PC-9 (cell line): ENCODE measurements at regions not wholly inside any gene's neighbourhood (a gene's known extent, or its start where the extent isn't known, plus 50 kb on each side); places are given as distances from the start of the nearest gene placed in this dataset.

ENCODE experiments used
- BruUV-seq: library from RNA; stranded (reverse); fragments of 400-500 nt; replicated peaks from 2 replicates; lab custom pipeline; 2021; lab: Mats Ljungman, UMichigan
- CTCF ChIA-PET: fragments of 300-600 bp; sonication (Branson Sonifier 250); formaldehyde crosslinking; loops from one replicate; lab custom pipeline; 2022; ENCODE audit warnings: antibody characterized with exemption; lab: Charles Lee
- POLR2A ChIA-PET: fragments of 300-600 bp; sonication (Branson Sonifier 250); formaldehyde crosslinking; loops from one replicate; lab custom pipeline; 2022; ENCODE audit warnings: antibody characterized with exemption; ENCODE audit not compliant: unreplicated experiment; lab: Charles Lee
- DNase-seq, 2 experiments: peaks; one replicate each; pipeline versions ENCODE4 v3.0.0 to v3.0.0-alpha.2; 2015 to 2022; ENCODE audit warnings: mixed read lengths in 1 of 2
- H2AFZ ChIP-seq: fragments of 200-600 bp; sonication (generic); 2 replicates; pipeline ENCODE4 v1.8.1; 2017; ENCODE audit warnings: antibody characterized with exemption
- H3F3A ChIP-seq: fragments of 200-600 bp; sonication (generic); 2 replicates; pipeline ENCODE4 v1.8.1; 2017; ENCODE audit warnings: antibody characterized with exemption, mild to moderate bottlenecking, low read depth; ENCODE audit not compliant: insufficient read depth
- H3K27ac ChIP-seq: fragments of 200-600 bp; sonication (generic); 2 replicates; pipeline ENCODE4 v1.6.1; 2016; ENCODE audit warnings: mixed run types
- H3K27me3 ChIP-seq: fragments of 200-600 bp; sonication (generic); 2 replicates; pipeline ENCODE4 v1.6.1; 2016; ENCODE audit warnings: low read depth, mixed run types; ENCODE audit not compliant: insufficient read depth
- H3K36me3 ChIP-seq: fragments of 200-600 bp; sonication (generic); 2 replicates; pipeline ENCODE4 v1.6.1; 2016; ENCODE audit warnings: low read depth, mixed run types
- H3K4me1 ChIP-seq: fragments of 200-600 bp; sonication (generic); replicated peaks from 2 replicates; pipeline ENCODE4 v1.6.1; 2016; ENCODE audit warnings: mixed run types; ENCODE audit not compliant: insufficient read depth
- H3K4me2 ChIP-seq: fragments of 200-600 bp; sonication (generic); 2 replicates; pipeline ENCODE4 v1.6.1; 2017; ENCODE audit warnings: mixed run types
- H3K4me3 ChIP-seq: fragments of 200-600 bp; sonication (generic); 2 replicates; pipeline ENCODE4 v1.6.1; 2016; ENCODE audit warnings: mixed run types
- H3K79me2 ChIP-seq: fragments of 200-600 bp; sonication (generic); 2 replicates; pipeline ENCODE4 v1.6.1; 2017; ENCODE audit warnings: low read depth, mixed run types
- H3K9me2 ChIP-seq: fragments of 200-600 bp; sonication (generic); 2 replicates; pipeline ENCODE4 v1.8.1; 2017; ENCODE audit warnings: mild to moderate bottlenecking; ENCODE audit not compliant: insufficient read depth
- H3K9me3 ChIP-seq: fragments of 200-600 bp; sonication (generic); 2 replicates; pipeline ENCODE4 v1.8.1; 2016; ENCODE audit warnings: low read depth; ENCODE audit not compliant: insufficient read depth
- H4K20me1 ChIP-seq: fragments of 200-600 bp; sonication (generic); 2 replicates; pipeline ENCODE4 v1.8.1; 2017; ENCODE audit not compliant: insufficient read depth
- EZH2 ChIP-seq: fragments of 200-600 bp; sonication (generic); IDR thresholded peaks from 2 replicates; pipeline ENCODE4 v1.8.0; 2017; ENCODE audit warnings: antibody characterized with exemption, low read depth
- intact Hi-C: fragments of 100-400 bp; cut with micrococcal nuclease; formaldehyde crosslinking; loops from one replicate; pipeline ENCODE4 v1.10.0; 2022; ENCODE audit not compliant: unreplicated experiment
- TF ChIP-seq, protein P1 (sequence below): fragments of 200-600 bp; sonication (generic); conservative IDR thresholded peaks from 2 replicates; pipeline ENCODE4 v1.6.1; 2017; ENCODE audit warnings: mixed run types, antibody characterized with exemption, mild to moderate bottlenecking, moderate library complexity

DNA sequence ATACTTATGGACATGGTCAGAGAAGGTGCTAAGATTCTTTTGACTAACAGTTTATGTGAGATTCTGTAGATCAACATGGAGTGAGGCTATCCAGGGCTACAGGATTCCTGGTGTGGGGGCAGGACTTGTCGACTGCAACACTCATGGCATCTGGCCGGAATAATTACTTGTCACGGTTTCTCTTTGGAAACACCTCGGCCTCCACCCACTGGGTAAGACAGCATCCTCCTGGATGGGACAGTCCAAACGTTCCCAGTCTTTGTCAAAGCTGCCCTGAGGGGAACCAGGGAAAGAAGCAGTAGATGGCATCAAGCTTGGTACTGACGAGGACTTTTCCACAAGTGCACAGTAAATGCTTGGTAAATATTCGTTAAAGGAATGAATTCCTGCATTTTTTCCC lies 762.8 kb downstream of the BRD1 start:
- DNase-seq: no peak
- Histone ChIP-seq H3K4me2 (no peak overlapping the region), H3K79me2 (no peaks in the 10 kb centered on the region), H3F3A (no peaks in the 10 kb centered on the region), H4K20me1 (peaks cover 2% of the 10 kb centered on the region; the same call in 1 of the 2 replicates), H3K27me3 (peaks cover 95% of the 10 kb centered on the region), H2AFZ (no peak overlapping the region), H3K9me2 (no peaks in the 10 kb centered on the region), H3K9me3 (no peaks in the 10 kb centered on the region), H3K4me3 (no peak overlapping the region), H3K4me1 (no peaks in the 10 kb centered on the region), H3K27ac (no peak overlapping the region), H3K36me3 (no peaks in the 10 kb centered on the region)
- TF ChIP-seq EZH2: no peak
- TF ChIP-seq, protein P1, sequence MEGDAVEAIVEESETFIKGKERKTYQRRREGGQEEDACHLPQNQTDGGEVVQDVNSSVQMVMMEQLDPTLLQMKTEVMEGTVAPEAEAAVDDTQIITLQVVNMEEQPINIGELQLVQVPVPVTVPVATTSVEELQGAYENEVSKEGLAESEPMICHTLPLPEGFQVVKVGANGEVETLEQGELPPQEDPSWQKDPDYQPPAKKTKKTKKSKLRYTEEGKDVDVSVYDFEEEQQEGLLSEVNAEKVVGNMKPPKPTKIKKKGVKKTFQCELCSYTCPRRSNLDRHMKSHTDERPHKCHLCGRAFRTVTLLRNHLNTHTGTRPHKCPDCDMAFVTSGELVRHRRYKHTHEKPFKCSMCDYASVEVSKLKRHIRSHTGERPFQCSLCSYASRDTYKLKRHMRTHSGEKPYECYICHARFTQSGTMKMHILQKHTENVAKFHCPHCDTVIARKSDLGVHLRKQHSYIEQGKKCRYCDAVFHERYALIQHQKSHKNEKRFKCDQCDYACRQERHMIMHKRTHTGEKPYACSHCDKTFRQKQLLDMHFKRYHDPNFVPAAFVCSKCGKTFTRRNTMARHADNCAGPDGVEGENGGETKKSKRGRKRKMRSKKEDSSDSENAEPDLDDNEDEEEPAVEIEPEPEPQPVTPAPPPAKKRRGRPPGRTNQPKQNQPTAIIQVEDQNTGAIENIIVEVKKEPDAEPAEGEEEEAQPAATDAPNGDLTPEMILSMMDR: no peak
- POLR2A ChIA-PET: no interaction called here
- BruUV-seq: no TSS peak
- CTCF ChIA-PET: no interaction called here
- intact Hi-C loops: no loop called here

DNA sequence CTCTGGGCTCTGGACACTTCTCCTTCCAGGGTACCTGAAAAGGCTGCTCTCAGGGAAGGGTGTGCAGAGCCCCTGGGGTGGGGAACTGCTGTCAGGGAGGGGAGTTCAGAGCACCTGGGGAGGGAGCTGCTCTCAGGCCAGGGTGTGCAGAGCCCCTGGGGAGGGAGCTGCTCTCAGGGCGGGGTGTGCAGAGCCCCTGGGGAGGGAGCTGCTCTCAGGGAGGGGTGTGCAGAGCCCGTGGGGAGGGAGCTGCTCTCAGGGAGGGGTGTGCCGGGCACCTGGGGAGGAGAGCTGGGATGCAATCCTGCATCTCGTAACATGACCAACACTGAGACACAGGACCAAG lies 764.2 kb downstream of the BRD1 start:
- no TSS peak for BruUV-seq
- no peak overlapping the region for H3K27ac ChIP-seq
- TF ChIP-seq EZH2: no peak
- TF ChIP-seq, protein P1: no peak
- H3K4me1 ChIP-seq: no peaks in the 10 kb centered on the region
- H3K27me3 ChIP-seq: peaks cover 97% of the 10 kb centered on the region
- no peak overlapping the region for H3K4me2 ChIP-seq
- no peaks in the 10 kb centered on the region for H3K36me3 ChIP-seq
- no peak for DNase-seq
- no peak overlapping the region for H2AFZ ChIP-seq
- CTCF ChIA-PET: no interaction called here
- H3K9me3 ChIP-seq: no peaks in the 10 kb centered on the region
- H3F3A ChIP-seq: no peaks in the 10 kb centered on the region
- intact Hi-C loops: no loop called here
- no peaks in the 10 kb centered on the region for H3K79me2 ChIP-seq
- peaks cover 2% of the 10 kb centered on the region; the same call in 1 of the 2 replicates for H4K20me1 ChIP-seq
- no peaks in the 10 kb centered on the region for H3K9me2 ChIP-seq
- no peak overlapping the region for H3K4me3 ChIP-seq
- POLR2A ChIA-PET: no interaction called here

DNA sequence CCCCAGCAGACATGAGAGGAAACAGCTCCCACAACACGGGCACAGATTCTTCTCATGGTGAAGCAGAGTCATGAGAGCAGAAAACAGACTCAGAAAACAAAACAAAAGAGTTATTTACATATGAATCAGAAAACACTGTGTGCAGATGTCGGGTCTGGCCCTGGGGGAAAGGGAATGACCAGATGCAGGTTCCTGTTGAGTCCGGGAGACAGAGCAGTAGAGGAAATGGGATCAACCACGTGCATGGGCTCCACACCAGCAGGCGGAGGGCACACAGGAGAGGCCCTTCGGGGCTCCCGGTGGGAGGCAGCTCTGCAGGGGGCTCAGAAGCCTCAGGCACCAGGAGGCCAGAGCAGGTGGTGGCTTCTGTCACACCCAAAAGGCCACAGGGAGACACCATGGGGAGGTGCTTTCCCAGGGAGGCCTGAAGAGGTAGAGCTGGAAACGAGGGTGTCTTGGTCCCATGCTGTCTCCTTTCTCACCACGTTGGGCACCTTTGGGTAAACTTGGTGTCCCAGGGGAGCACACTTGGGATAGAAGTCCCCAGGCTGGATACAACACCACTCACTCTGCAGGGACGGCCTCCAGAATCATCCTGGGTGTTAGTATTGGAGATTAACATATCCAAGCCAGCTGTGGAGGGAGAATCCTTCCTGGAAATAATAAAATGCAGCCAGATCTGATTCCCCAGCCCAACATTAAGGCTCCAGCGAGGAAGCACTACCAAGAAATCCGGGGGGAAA lies 764.7 kb downstream of the BRD1 start:
- Histone ChIP-seq H3K9me2 (no peaks in the 10 kb centered on the region), H3K4me2 (no peak overlapping the region), H3K79me2 (no peaks in the 10 kb centered on the region), H3K9me3 (no peaks in the 10 kb centered on the region), H2AFZ (no peak overlapping the region), H3K4me3 (no peak overlapping the region), H3F3A (no peaks in the 10 kb centered on the region), H3K36me3 (no peaks in the 10 kb centered on the region), H3K27ac (no peak overlapping the region), H3K4me1 (no peaks in the 10 kb centered on the region), H3K27me3 (peaks cover 99% of the 10 kb centered on the region), H4K20me1 (peaks cover 2% of the 10 kb centered on the region; the same call in 1 of the 2 replicates)
- no peak for TF ChIP-seq EZH2
- TF ChIP-seq, protein P1: no peak
- ChIA-PET CTCF (no interaction called here), POLR2A (no interaction called here)
- intact Hi-C loops: no loop called here
- DNase-seq: no peak
- BruUV-seq: no TSS peak
